GM12892 (cell line): ENCODE measurements at regions not wholly inside any gene's neighbourhood (a gene's known extent, or its start where the extent isn't known, plus 50 kb on each side); places are given as distances from the start of the nearest gene placed in this dataset.

Experiments
- DNase-seq: peaks from one replicate; pipeline ENCODE4 v3.0.0; 2011; ENCODE audit not compliant: insufficient read length
- FAIRE-seq: peaks from 2 replicates; lab custom pipeline; 2011; peaks lifted over from hg19 to GRCh38; lab: Jason Lieb, UNC
- POLR2A ChIP-seq: IDR thresholded peaks from 2 replicates; pipeline ENCODE4 v1.6.1; 2011; ENCODE audit warnings: low read depth, low read length, control low read depth
- POLR2AphosphoS5 ChIP-seq: IDR thresholded peaks from 2 replicates; pipeline ENCODE4 v1.6.1; 2011; ENCODE audit warnings: low read depth, low read length, control low read depth
- TAF1 ChIP-seq: IDR thresholded peaks from 2 replicates; pipeline ENCODE4 v1.6.1; 2011; ENCODE audit warnings: low read depth, mild to moderate bottlenecking, control low read depth, low read length, borderline replicate concordance

DNA sequence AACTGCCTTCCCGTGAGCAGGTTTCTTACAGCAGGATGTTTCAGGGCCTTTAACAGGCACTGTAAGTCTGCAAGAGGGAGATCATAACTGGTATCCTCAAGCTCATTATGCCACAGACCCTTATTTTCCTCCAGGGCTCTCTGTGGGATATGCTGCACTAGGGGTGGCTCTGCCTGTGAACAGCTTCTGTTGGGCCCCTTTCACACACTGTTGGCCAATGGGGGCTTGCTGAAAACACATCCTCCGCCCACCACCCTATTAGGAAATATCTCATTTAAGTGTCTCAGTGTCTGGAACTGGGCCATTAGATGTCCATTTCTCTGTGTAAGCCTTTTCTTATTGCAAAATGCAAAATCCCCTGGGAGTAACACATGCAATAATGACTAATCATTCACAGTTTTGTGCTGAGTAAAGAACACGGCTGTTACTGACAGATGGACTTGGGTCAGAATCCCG, 414.3 kb upstream of the HS6ST1 start:
- FAIRE-seq (peak; percentile 36), DNase-seq (no peak)
- TF ChIP-seq POLR2AphosphoS5 = no peak
- TF ChIP-seq TAF1 = no peak
- no peak for TF ChIP-seq POLR2A

DNA sequence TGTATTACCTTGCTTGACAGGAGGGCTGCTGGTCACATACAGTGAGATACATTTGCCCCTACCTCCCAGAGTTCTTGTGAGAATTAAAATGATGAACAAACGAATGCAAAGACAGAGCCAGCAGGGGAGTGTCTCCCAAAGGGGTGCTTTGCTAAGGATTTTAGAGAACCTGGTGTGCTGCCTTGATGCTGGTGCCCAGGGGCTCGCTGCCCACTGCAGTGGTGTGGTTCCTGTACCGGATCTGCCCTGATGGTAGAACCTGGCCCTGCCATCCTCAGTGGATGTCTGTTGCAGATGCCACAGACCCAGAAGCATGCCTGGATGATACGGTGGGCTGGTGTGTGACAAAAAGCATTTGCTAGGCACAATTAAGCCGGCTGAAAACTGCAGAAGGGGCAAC, 414.8 kb upstream of the HS6ST1 start:
- DNase-seq = no peak
- no peak for TF ChIP-seq POLR2A
- no peak for TF ChIP-seq POLR2AphosphoS5
- no peak for TF ChIP-seq TAF1
- no peak for FAIRE-seq

DNA sequence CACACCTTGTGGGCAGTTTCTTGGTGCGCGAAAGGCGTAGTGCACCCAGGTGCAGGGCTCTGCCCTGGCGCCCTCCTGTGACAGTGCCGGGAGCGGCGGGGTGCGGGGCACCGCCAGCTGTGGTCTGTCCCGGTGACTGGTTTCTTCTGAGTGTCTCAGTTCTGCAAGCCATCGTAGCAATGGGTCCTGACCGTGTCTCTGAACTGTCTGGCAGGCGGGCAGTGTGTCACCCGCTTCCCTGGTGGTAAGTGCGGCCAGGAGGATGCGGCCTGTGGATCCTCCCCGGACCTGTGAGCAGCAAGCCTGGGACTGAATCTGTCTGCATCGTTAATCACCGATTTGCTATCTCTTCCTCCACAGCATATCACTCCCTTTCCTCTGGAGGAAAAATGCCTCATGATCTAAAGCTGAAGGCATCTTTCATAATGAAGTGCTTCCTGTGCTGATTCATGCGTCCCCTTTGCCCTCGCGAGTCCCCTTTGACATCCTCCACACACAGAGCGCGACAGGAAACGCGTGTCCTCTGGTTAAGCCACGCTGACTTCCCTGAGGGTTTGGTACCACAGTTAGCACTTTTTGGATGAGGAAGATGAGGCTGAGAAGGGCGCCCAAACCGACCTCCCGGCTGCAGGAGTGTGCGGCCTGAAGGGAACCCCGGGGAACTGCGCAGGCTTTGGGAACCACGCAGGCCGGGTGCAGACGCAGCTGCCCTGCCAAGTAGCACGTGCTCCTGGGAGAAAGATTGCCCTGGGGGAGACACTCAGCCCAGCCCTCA, 416.0 kb upstream of the HS6ST1 start:
- DNase-seq = no peak

DNA sequence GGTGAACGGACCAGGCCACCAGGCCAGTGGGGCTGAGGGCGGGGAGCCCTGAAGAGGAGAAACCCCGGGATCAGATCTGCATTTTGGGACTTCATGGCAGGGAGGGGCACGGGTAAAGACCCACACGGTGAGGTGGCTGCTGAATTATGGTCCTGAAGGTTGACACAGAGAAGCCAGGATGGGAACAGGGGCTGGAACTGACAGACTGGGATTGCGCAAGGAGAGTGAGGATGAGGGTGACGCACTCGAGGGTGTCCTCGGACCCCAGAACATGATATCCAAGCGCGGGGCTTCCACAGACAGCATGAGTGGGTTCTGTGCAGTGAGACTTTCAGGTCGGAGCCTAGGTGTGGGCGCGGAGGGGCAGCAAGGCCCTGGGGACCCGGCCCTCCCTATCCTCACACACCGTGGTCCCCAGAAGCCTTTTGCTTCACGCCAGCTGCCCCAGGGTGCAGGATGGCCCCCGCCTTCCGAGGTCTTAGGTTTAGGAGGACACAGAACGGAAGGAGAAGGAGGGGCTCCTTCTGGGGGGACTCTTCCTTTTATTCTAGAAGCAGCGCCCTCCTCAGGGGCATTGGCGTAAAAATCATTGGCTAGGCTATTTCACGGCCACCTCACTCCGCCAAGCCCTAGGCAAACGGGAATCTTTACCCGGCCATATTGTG, 416.8 kb upstream of the HS6ST1 start:
- DNase-seq (no peak), FAIRE-seq (no peak)

More for the DNA sequence above, 416.0 kb upstream of the HS6ST1 start:
- FAIRE-seq = no peak
- TF ChIP-seq TAF1 (no peak), POLR2AphosphoS5 (no peak), POLR2A (no peak)

DNA sequence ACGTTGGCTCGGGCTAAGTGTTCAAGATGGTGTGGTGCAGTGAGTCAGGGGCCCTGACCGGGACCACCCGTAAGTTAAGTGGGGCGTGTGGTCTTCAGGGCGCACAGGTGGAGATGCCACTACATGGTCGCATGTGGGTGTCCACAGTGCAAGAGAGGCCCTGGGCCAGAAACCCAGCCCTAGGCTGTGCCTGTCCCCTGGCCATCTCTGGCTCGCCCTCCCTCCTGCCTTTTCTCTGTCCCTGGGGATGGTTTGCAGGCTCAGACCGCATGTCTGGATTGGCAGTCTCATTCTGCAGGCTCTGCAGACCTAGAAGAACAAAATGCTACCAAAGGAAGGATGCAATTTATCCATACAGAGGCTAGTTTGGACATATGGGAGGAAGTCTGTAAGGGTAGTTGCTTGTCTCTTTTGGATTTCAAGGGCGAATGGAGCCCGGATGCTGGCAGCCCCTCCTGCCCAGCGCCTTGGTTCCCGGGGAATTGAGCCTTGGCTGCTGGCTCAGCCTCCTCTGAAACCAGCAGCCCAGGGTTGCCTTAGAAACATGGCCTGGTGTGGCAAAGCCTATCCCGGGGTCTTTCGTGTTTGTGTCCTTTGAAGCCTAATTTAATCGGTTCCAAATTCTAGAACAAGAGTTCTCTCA, 417.5 kb upstream of the HS6ST1 start:
- FAIRE-seq (no peak), DNase-seq (no peak)
- TF ChIP-seq POLR2A (no peak), TAF1 (no peak), POLR2AphosphoS5 (no peak)

More for the DNA sequence above, 416.8 kb upstream of the HS6ST1 start:
- no peak for TF ChIP-seq TAF1

DNA sequence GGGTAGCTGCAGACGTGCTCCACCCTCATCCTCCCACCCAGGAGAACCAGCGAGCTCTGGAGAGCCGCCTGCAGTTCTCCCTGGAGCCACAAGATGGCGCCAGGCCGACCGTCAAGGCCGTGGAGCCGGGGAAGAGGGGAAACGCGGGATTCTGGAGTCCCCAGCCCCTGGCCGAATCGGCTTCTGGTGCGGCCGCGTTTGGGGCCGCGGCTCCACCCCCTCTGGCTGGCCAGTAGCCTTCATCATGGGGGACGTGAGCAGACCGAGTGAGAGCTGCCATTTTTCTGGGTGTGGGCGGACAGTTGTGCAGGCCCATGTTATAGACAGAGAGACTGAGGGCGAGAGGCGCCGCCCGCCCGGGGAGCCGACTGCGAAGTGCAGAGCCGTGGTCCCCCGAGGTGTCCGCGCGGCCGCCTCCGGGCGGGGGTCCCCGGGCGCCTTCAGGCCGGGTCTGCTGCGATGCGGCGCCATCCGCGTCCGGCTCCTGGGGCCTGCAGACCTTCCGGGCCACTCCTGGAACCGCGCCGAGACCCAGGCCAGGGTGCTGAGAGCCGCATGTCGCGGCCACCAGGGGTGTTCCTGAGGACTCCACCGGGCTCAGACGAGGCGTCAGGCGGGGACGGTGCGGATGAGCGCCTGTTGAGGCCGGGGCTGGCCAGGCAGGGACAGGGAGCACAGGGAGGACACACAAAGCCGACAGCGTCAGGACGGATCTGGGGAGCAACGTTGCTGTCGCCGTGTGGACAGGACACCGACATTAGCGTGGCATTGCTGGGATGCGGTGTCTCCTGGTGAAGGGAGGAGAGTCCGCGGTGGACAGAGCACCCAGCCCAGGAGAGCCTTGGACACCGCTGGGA, 418.2 kb upstream of the HS6ST1 start:
- TF ChIP-seq TAF1 = no peak
- TF ChIP-seq POLR2A = no peak
- TF ChIP-seq POLR2AphosphoS5 = no peak
- FAIRE-seq (peak; percentile 94), DNase-seq (peak; percentile 88)

DNA sequence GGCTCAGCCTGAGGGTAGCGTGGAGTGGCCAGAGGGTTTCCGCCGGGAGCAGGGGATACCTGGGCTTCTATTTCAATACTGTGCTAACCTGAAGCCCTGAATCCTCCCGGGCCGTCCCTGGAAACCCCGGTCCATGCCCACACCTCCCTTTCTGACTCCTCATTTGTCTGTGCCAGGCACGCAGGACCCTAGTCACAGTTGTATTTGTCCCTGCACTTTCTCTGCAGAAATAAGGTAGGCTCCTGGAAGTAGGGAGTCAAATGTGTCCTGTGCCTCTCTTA, 418.8 kb upstream of the HS6ST1 start:
- TF ChIP-seq POLR2A (no peak), POLR2AphosphoS5 (no peak), TAF1 (no peak)
- DNase-seq = no peak
- no peak for FAIRE-seq

DNA sequence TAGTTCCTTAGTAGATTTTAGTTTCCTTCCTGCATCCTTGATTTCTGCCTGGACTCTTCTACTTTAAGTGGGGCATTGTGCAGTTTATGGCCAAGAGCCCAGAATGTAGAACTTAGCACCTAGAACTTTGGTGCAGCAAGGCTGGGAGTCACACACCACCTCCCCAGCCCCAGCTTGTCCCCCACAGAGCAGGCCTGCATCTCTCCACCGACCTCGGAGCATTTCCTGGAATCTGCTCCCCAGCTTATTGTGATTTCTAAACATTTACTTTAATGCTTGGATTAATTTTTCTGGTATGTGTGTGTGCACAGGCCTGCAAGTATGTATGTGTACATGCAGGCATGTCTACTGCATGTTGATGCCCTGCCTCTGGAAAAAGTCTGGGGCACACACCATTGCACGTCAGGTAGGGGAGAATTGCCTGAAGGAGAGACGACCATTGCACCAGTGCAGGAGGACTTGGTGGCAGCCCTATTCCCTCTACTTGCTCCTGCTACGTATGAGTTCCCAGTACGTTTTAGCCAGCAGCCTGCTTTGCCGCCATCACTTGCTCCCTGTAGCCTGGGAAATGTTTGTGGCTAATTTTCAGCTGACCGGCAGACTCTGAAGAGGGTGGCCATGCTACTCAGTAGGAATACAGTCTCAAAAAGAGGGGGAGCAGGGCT, 419.9 kb upstream of the HS6ST1 start:
- FAIRE-seq (no peak), DNase-seq (no peak)
- TF ChIP-seq POLR2AphosphoS5 = no peak

DNA sequence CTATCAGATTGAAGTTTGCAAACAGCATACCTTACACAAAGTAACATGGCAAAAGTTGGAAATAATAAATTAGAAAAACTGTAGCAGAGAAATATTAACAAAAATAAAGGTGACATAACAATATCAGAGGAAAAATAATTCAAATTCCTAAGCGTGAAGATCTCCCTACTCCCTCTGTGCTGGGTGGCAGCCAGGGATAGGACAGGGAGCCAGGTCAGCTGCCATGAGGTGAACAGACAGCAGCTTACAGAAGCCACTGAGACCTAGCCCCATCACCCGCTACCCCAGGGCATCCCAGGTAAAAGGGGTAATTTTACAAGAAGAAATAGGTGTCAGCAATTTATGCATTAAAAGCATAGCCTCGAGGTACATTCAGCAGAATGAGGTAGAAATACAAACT, 423.8 kb upstream of the HS6ST1 start:
- FAIRE-seq (no peak), DNase-seq (no peak)
- TF ChIP-seq POLR2AphosphoS5 = no peak
- no peak for TF ChIP-seq POLR2A
- TF ChIP-seq TAF1 = no peak

DNA sequence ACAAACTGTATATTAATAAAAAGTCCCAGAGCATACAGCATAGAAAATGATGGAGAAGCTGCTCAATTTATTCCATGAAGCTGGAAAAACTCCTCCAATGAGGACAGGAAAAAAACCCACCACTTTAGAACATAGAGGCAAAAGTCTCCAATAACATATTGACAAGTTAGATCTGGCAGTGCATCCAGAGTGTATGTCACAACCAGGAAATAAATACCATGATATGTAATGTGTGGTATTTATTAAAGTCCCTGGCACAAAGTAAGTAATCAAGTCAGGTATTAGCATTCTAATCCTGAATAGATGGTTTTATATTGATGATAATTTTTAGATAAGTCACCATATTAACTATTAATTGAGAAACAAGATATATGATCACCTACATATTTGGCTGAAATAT, 427.3 kb upstream of the HS6ST1 start:
- FAIRE-seq = no peak
- no peak for DNase-seq
- no peak for TF ChIP-seq TAF1
- no peak for TF ChIP-seq POLR2A
- no peak for TF ChIP-seq POLR2AphosphoS5

DNA sequence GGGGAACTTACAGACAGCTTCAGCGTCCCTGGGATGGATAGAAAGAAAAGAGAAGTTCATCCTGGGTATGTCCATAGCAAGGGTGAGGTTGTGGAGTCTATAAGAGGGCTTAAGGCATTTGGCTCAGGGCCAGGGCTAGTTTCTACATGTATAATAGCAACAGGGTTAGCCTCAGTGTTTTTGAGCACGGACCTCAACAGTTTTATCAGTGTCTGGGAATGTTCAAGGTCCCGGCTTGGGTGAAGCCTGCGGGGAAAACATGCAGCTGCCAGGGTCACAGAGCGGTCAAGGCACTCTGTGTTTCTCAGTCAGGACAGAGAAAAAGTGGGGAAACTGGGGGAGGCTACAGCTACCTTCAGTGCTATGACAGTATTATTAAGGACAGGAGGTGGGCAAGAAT, 427.7 kb upstream of the HS6ST1 start:
- DNase-seq (no peak), FAIRE-seq (no peak)
- TF ChIP-seq POLR2A = no peak
- TF ChIP-seq POLR2AphosphoS5 = no peak
- no peak for TF ChIP-seq TAF1
